PC-9 (cell line): ENCODE measurements at regions not wholly inside any gene's neighbourhood (a gene's known extent, or its start where the extent isn't known, plus 50 kb on each side); places are given as distances from the start of the nearest gene placed in this dataset.

Source experiments
- EZH2 ChIP-seq: fragments of 200-600 bp; sonication (generic); IDR thresholded peaks from 2 replicates; pipeline ENCODE4 v1.8.0; 2017; ENCODE audit warnings: antibody characterized with exemption, low read depth
- TF ChIP-seq, protein P1 (sequence below): fragments of 200-600 bp; sonication (generic); conservative IDR thresholded peaks from 2 replicates; pipeline ENCODE4 v1.6.1; 2017; ENCODE audit warnings: mixed run types, antibody characterized with exemption, mild to moderate bottlenecking, moderate library complexity

DNA sequence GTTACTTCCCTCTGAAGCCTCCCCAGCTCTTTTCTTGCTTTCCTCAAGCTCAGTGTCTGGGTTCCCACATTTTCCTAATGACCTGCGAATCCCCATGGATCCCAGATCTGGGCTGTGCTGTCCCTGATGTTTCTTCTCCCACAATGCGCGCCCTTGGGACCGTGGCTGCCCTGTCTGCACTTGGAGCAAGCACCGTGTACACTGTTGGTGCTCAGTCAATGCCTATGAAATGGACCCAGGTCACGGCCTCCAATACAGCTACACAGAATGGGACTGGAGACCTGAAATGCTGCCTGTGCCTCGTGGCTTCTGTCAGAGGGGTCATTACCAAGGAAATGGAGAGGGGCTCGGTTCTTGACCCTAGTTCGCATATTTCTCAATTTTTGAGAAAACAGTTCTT, 160.1 kb upstream of the SOX1 start:
- TF ChIP-seq, protein P1, sequence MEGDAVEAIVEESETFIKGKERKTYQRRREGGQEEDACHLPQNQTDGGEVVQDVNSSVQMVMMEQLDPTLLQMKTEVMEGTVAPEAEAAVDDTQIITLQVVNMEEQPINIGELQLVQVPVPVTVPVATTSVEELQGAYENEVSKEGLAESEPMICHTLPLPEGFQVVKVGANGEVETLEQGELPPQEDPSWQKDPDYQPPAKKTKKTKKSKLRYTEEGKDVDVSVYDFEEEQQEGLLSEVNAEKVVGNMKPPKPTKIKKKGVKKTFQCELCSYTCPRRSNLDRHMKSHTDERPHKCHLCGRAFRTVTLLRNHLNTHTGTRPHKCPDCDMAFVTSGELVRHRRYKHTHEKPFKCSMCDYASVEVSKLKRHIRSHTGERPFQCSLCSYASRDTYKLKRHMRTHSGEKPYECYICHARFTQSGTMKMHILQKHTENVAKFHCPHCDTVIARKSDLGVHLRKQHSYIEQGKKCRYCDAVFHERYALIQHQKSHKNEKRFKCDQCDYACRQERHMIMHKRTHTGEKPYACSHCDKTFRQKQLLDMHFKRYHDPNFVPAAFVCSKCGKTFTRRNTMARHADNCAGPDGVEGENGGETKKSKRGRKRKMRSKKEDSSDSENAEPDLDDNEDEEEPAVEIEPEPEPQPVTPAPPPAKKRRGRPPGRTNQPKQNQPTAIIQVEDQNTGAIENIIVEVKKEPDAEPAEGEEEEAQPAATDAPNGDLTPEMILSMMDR = no peak
- no peak for TF ChIP-seq EZH2
